ENCODE measurements at regions not wholly inside any gene's neighbourhood (a gene's known extent, or its start where the extent isn't known, plus 50 kb on each side); places are given as distances from the start of the nearest gene placed in this dataset.

- TF ChIP-seq EZH2 (IDR thresholded peaks at IDR 0.05; ENCODE audit: low read length, missing control alignments) (no peak), CTCF (conservative IDR thresholded peaks at IDR 0.05 in 1 of 2, IDR thresholded peaks at IDR 0.05 in 1 of 2; ENCODE audit: low read depth in 1 of 2, low read length in 2 of 2) (no peak)
Measured at GRCh38 chr6:25078141-25078540, 142.4 kb upstream of the RIPOR2 start.

All from fibroblast of lung (primary cell).